Natural killer cell (primary cell): ENCODE measurements at regions not wholly inside any gene's neighbourhood (a gene's known extent, or its start where the extent isn't known, plus 50 kb on each side); places are given as distances from the start of the nearest gene placed in this dataset.

Source experiments
- ATAC-seq, 3 donors: fragments of 150-1000 bp in 2 of 3; fragments of 200-7000 bp in 1 of 3; cut with Tn5 transposase; 1 replicate in 1 of 3; 2 replicates in 2 of 3; pipeline ENCODE4 v1.10.0; 2021; ENCODE audit warnings: mild to moderate bottlenecking in 2 of 3, moderate library complexity in 2 of 3
- DNase-seq, 2 donors: peaks; one replicate each; pipeline versions ENCODE4 v3.0.0 to v3.0.0-alpha.2; 2013 to 2021; ENCODE audit warnings: mixed read lengths in 1 of 2
- H3K27ac ChIP-seq: one replicate; pipeline ENCODE4 v1.5.1; 2013; ENCODE audit warnings: mild to moderate bottlenecking, low read length
- H3K27me3 ChIP-seq: one replicate; pipeline ENCODE4 v1.6.1; 2013; ENCODE audit warnings: low read length; ENCODE audit not compliant: control insufficient read depth, insufficient read depth
- H3K36me3 ChIP-seq: one replicate; pipeline ENCODE4 v1.6.1; 2013; ENCODE audit warnings: low read length; ENCODE audit not compliant: control insufficient read depth, insufficient read depth
- H3K4me1 ChIP-seq: one replicate; pipeline ENCODE4 v1.6.1; 2013; ENCODE audit warnings: low read length; ENCODE audit not compliant: control insufficient read depth, insufficient read depth
- H3K4me3 ChIP-seq: one replicate; pipeline ENCODE4 v1.5.1; 2013; ENCODE audit warnings: low read length
- H3K9me3 ChIP-seq: one replicate; pipeline ENCODE4 v1.6.1; 2013; ENCODE audit warnings: low read length; ENCODE audit not compliant: control insufficient read depth, insufficient read depth
- H3K27ac Mint-ChIP-seq, 2 donors: one replicate each; pipeline ENCODE4 v1.8.0; 2022; ENCODE audit warnings: mild to moderate bottlenecking in 2 of 2, mixed read lengths in 2 of 2, moderate library complexity in 1 of 2
- H3K27me3 Mint-ChIP-seq, 2 donors: one replicate each; pipeline ENCODE4 v1.8.0; 2022; ENCODE audit warnings: low read depth in 2 of 2, mixed read lengths in 2 of 2
- H3K36me3 Mint-ChIP-seq: one replicate; pipeline ENCODE4 v1.8.0; 2022; ENCODE audit warnings: mixed read lengths
- H3K4me1 Mint-ChIP-seq, 2 donors: one replicate each; pipeline ENCODE4 v1.8.0; 2022; ENCODE audit warnings: mixed read lengths in 2 of 2
- H3K4me3 Mint-ChIP-seq: one replicate; pipeline ENCODE4 v1.8.0; 2022; ENCODE audit warnings: mild to moderate bottlenecking, moderate library complexity, mixed read lengths
- H3K9me3 Mint-ChIP-seq, 2 donors: one replicate each; pipeline ENCODE4 v1.8.0; 2022; ENCODE audit warnings: mixed read lengths in 2 of 2
- CTCF ChIP-seq: fragments of 200-600 bp; IDR thresholded peaks from one replicate; pipeline ENCODE4 v1.8.0; 2022; ENCODE audit warnings: antibody characterized with exemption
- WGBS: methylation state at CpG from one replicate; pipeline ENCODE4 v1.1.7; 2013; ENCODE audit warnings: missing lambda C conversion rate; ENCODE audit not compliant: insufficient coverage; 5-methylcytosine and 5-hydroxymethylcytosine counted together
- intact Hi-C: fragments of 100-400 bp; cut with micrococcal nuclease; formaldehyde crosslinking; loops from one replicate; pipeline ENCODE4 v1.14.2; 2022

GRCh38 chr21:18782721-18783120 lies 379.1 kb upstream of the TMPRSS15 start:
- DNase-seq (no peak), ATAC-seq (no peak)
- no peaks in the 10 kb centered on the region for H3K4me1 ChIP-seq
- Mint-ChIP-seq H3K4me3 (no peak overlapping the region), H3K27ac (no peak overlapping the region), H3K36me3 (no peaks in the 10 kb centered on the region), H3K27me3 (no peaks in the 10 kb centered on the region), H3K9me3 (peaks cover 18 to 32% of the 10 kb centered on the region in 2 donors), H3K4me1 (no peaks in the 10 kb centered on the region)
- TF ChIP-seq CTCF: no peak
- intact Hi-C loops: no loop called here
- H3K27me3 ChIP-seq: no peaks in the 10 kb centered on the region
- no peak overlapping the region for H3K27ac ChIP-seq
- no peaks in the 10 kb centered on the region for H3K36me3 ChIP-seq
- H3K4me3 ChIP-seq: no peak overlapping the region
- H3K9me3 ChIP-seq: no peaks in the 10 kb centered on the region
- 73% methylated on average over 1 of the region's 1 CpG for WGBS

GRCh38 chr21:18801468-18801867 lies 397.9 kb upstream of the TMPRSS15 start:
- DNase-seq (no peak), ATAC-seq (no peak)
- Histone ChIP-seq H3K27ac (no peak overlapping the region), H3K27me3 (no peaks in the 10 kb centered on the region), H3K9me3 (peaks cover 4% of the 10 kb centered on the region), H3K36me3 (no peaks in the 10 kb centered on the region), H3K4me3 (no peak overlapping the region), H3K4me1 (no peaks in the 10 kb centered on the region)
- H3K36me3 Mint-ChIP-seq: no peaks in the 10 kb centered on the region
- no peaks in the 10 kb centered on the region for H3K27me3 Mint-ChIP-seq
- H3K4me3 Mint-ChIP-seq: no peak overlapping the region
- H3K4me1 Mint-ChIP-seq: no peaks in the 10 kb centered on the region
- H3K9me3 Mint-ChIP-seq: peaks cover 16 to 33% of the 10 kb centered on the region in 2 donors
- 92% methylated on average over 1 of the region's 1 CpG for WGBS
- no peak overlapping the region for H3K27ac Mint-ChIP-seq
- TF ChIP-seq CTCF: no peak
- intact Hi-C loops: no loop called here

DNA sequence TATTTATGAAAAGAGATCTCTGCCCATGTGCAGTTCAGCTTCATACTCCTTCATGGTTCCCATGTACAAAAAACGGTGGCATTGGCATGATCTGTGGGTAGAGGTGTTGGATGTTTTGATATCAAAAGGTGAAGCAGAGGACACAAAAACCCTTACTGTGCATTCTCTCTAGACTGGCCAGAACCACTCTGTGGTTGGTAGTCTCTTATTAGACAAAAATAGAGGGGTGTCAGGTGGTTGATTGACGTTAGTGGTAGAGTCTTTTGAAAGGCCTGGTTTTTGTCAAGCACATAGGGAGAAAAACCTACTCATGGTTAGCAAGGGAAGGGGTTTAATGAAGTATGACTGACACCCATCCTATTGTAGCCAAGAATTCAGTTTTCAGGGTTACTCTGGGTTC lies 400.0 kb upstream of the TMPRSS15 start:
- Histone ChIP-seq H3K27me3 (no peaks in the 10 kb centered on the region), H3K4me1 (no peaks in the 10 kb centered on the region), H3K27ac (no peak overlapping the region), H3K36me3 (no peaks in the 10 kb centered on the region), H3K4me3 (no peak overlapping the region), H3K9me3 (peaks cover 2% of the 10 kb centered on the region)
- no peak overlapping the region for H3K27ac Mint-ChIP-seq
- no peak for ATAC-seq
- no peak for TF ChIP-seq CTCF
- no peak for DNase-seq
- H3K4me3 Mint-ChIP-seq: no peak overlapping the region
- 65% methylated on average over 2 of the region's 2 CpGs for WGBS
- no peaks in the 10 kb centered on the region for H3K4me1 Mint-ChIP-seq
- intact Hi-C loops: no loop called here
- peaks cover 13 to 34% of the 10 kb centered on the region in 2 donors for H3K9me3 Mint-ChIP-seq
- H3K36me3 Mint-ChIP-seq: no peaks in the 10 kb centered on the region
- no peaks in the 10 kb centered on the region for H3K27me3 Mint-ChIP-seq

DNA sequence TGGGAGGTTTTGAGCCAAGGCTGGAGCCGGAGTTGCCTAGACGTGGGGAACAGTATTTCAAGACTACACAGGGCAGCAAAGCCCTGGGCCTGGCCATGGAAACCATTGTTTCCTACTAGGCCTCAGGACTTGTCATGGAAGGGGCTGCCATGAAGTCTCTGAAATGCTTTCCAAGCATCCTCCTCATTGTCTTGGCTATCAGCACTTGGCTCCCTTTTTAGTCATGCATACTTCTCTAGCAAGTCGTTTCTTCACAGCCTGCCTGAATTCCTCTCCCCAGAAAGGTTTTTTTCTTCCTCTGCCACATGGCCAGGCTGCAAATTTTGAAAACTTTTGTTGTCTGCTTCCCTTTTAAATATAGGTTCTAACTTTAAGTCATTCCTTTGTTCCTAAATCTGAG lies 406.6 kb upstream of the TMPRSS15 start:
- H3K27me3 Mint-ChIP-seq: no peaks in the 10 kb centered on the region
- Histone ChIP-seq H3K9me3 (peaks cover 4% of the 10 kb centered on the region), H3K4me1 (no peaks in the 10 kb centered on the region), H3K4me3 (no peak overlapping the region), H3K27me3 (no peaks in the 10 kb centered on the region), H3K27ac (no peak overlapping the region), H3K36me3 (no peaks in the 10 kb centered on the region)
- no peak for DNase-seq
- H3K36me3 Mint-ChIP-seq: no peaks in the 10 kb centered on the region
- intact Hi-C loops: no loop called here
- no peak overlapping the region for H3K27ac Mint-ChIP-seq
- no peak for TF ChIP-seq CTCF
- peaks cover 19 to 40% of the 10 kb centered on the region in 2 donors for H3K9me3 Mint-ChIP-seq
- no peak overlapping the region for H3K4me3 Mint-ChIP-seq
- no peak for ATAC-seq
- WGBS: 84% methylated on average over 3 of the region's 3 CpGs
- H3K4me1 Mint-ChIP-seq: no peaks in the 10 kb centered on the region
